Lower lobe of right lung (tissue), 2 donors: ENCODE measurements at regions not wholly inside any gene's neighbourhood (a gene's known extent, or its start where the extent isn't known, plus 50 kb on each side); places are given as distances from the start of the nearest gene placed in this dataset.

ENCODE experiments used
- ATAC-seq, 2 donors: fragments of 200-7000 bp; cut with Tn5 transposase; one replicate each; pipeline ENCODE4 v1.9.1; 2020 to 2022; ENCODE audit warnings: mild to moderate bottlenecking in 2 of 2, moderate library complexity in 2 of 2
- DNase-seq: peaks from one replicate; pipeline ENCODE4 v3.0.0-alpha.2; 2020
- H3K27ac ChIP-seq: fragments of 200-600 bp; one replicate; pipeline ENCODE4 v1.8.0; 2022
- H3K27me3 ChIP-seq: fragments of 200-600 bp; one replicate; pipeline ENCODE4 v1.8.0; 2022; ENCODE audit warnings: low read depth
- H3K36me3 ChIP-seq: fragments of 200-600 bp; one replicate; pipeline ENCODE4 v1.8.0; 2022; ENCODE audit warnings: mild to moderate bottlenecking
- H3K4me1 ChIP-seq: fragments of 200-600 bp; one replicate; pipeline ENCODE4 v1.8.0; 2022
- H3K4me3 ChIP-seq: fragments of 200-600 bp; one replicate; pipeline ENCODE4 v1.8.0; 2022; ENCODE audit warnings: mild to moderate bottlenecking
- H3K9me3 ChIP-seq: fragments of 200-600 bp; one replicate; pipeline ENCODE4 v1.8.0; 2022
- intact Hi-C: fragments of 100-400 bp; cut with DNase I; formaldehyde crosslinking; loops from one replicate; pipeline ENCODE4 v1.11.0; 2022
- TF ChIP-seq, protein P1 (sequence below): fragments of 200-600 bp; IDR thresholded peaks from one replicate; pipeline ENCODE4 v1.8.0; 2022; ENCODE audit warnings: antibody characterized with exemption, mild to moderate bottlenecking
- donor health status: DM: no; HTN: yes; CAD: no; lungs with severe emphysema.

DNA sequence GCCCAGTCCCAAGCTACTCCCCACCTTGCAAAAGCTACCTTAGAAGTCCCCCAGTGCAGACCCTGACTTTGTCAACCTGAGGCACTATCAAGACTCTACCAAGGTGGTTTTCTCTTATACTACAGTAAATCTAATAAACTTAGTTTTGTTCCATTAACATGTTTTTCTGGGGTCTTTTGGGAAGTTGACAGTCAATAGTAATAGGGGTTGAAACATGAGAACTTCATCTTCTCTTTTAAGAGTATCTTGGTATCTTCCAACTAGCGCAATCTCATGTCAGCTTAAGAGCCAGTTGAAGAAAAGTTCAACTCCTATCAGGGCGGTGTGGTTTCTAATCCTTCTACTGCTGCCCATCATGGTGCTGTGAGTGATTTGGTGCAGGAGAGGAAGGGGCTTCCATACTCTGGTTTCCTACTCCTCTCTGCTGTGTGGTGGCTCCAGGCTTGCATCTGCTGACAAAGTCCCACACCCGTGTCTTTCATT lies 164.2 kb downstream of the FOXA2 start:
- TF ChIP-seq, protein P1, sequence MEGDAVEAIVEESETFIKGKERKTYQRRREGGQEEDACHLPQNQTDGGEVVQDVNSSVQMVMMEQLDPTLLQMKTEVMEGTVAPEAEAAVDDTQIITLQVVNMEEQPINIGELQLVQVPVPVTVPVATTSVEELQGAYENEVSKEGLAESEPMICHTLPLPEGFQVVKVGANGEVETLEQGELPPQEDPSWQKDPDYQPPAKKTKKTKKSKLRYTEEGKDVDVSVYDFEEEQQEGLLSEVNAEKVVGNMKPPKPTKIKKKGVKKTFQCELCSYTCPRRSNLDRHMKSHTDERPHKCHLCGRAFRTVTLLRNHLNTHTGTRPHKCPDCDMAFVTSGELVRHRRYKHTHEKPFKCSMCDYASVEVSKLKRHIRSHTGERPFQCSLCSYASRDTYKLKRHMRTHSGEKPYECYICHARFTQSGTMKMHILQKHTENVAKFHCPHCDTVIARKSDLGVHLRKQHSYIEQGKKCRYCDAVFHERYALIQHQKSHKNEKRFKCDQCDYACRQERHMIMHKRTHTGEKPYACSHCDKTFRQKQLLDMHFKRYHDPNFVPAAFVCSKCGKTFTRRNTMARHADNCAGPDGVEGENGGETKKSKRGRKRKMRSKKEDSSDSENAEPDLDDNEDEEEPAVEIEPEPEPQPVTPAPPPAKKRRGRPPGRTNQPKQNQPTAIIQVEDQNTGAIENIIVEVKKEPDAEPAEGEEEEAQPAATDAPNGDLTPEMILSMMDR = no peak
- Histone ChIP-seq H3K27ac (no peak overlapping the region), H3K36me3 (no peaks in the 10 kb centered on the region), H3K4me3 (no peak overlapping the region), H3K9me3 (no peaks in the 10 kb centered on the region), H3K4me1 (no peaks in the 10 kb centered on the region), H3K27me3 (no peaks in the 10 kb centered on the region)
- ATAC-seq (no peak), DNase-seq (no peak)
- intact Hi-C loops = no loop called here

GRCh38 chr20:22418738-22419137 lies 165.6 kb downstream of the FOXA2 start:
- no peak overlapping the region for H3K27ac ChIP-seq
- no peaks in the 10 kb centered on the region for H3K4me1 ChIP-seq
- intact Hi-C loops = no loop called here
- no peaks in the 10 kb centered on the region for H3K36me3 ChIP-seq
- no peaks in the 10 kb centered on the region for H3K27me3 ChIP-seq
- no peak overlapping the region for H3K4me3 ChIP-seq
- DNase-seq (no peak), ATAC-seq (no peak)
- no peaks in the 10 kb centered on the region for H3K9me3 ChIP-seq
- TF ChIP-seq, protein P1 = no peak

DNA sequence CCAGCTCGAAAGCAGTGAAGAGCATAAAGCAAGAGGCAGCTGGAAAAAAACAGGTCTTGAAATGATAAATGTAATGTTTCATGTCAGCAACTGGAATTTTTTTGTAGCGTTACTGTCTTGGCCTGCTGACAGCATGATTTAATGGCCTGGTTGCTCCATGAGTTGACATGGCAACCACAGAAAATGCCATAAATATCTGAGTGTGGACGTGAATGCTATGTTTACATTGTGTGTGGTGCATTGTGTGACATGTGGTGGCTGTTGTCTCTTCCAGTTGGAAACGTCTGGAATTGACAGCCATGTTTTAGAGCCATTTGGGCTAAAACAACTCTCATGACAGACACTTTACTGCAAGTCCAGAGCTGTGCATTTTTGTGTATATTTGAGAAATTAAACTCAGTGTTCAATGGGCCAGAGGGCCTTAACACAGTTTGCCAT lies 170.0 kb downstream of the FOXA2 start:
- no peaks in the 10 kb centered on the region for H3K27me3 ChIP-seq
- no peak overlapping the region for H3K27ac ChIP-seq
- TF ChIP-seq, protein P1 = no peak
- DNase-seq (no peak), ATAC-seq (no peak)
- peaks cover 9% of the 10 kb centered on the region for H3K4me1 ChIP-seq
- H3K36me3 ChIP-seq = no peaks in the 10 kb centered on the region
- intact Hi-C loops = no loop called here
- no peak overlapping the region for H3K4me3 ChIP-seq
- no peaks in the 10 kb centered on the region for H3K9me3 ChIP-seq

- H3K4me1 ChIP-seq = peaks cover 9% of the 10 kb centered on the region
- DNase-seq (no peak), ATAC-seq (no peak)
- intact Hi-C loops = no loop called here
- H3K4me3 ChIP-seq = no peak overlapping the region
- no peaks in the 10 kb centered on the region for H3K36me3 ChIP-seq
- no peaks in the 10 kb centered on the region for H3K27me3 ChIP-seq
- no peak overlapping the region for H3K27ac ChIP-seq
- H3K9me3 ChIP-seq = no peaks in the 10 kb centered on the region
- TF ChIP-seq, protein P1 = no peak
Measured at GRCh38 chr20:22412977-22413868, 171.1 kb downstream of the FOXA2 start.

DNA sequence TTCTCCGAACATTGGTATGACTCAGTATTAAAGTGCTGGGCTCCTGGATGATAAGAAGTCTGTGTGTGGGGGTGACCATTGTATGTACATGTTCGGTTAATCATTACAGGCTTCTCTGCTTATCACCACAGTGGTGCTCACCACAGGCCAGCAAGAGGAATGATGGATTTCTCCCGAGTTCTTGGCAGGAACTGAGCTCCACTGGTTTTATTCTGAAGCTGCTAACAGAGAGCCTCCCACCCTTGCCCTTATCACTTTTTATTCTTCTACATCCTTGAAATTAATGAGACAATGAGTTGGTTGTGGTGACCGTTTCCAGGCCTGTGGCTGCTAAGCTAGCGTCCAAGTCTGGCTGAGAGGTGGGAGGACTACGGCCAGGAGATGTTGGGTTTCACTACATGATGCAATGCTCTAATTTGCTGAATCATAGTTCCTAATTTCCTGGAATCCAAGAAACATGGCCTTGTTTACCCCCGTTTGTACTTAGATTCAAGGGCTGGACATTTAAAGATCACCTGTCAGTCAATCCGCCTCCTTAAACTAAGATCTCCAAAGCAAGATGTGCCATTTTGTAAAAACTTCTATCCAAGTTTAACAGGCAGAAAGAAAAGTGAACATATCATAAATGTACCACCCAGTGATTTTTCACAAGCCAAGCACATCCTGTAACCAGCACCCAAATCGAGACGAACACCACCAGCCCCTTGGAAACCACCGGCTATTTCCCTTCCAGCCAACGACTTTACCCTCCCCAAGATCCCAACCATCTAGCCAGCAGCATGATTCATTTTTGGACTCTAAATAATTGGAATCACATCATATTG lies 172.5 kb downstream of the FOXA2 start:
- H3K4me1 ChIP-seq = peaks cover 9% of the 10 kb centered on the region
- TF ChIP-seq, protein P1 = no peak
- no peak overlapping the region for H3K4me3 ChIP-seq
- H3K9me3 ChIP-seq = no peaks in the 10 kb centered on the region
- intact Hi-C loops = no loop called here
- DNase-seq (no peak), ATAC-seq (peak; percentile 91 to 98)
- H3K36me3 ChIP-seq = no peaks in the 10 kb centered on the region
- H3K27me3 ChIP-seq = no peaks in the 10 kb centered on the region
- H3K27ac ChIP-seq = peak overlapping the region; percentile 44
